ENCODE measurements at regions not wholly inside any gene's neighbourhood (a gene's known extent, or its start where the extent isn't known, plus 50 kb on each side); places are given as distances from the start of the nearest gene placed in this dataset.

DNA sequence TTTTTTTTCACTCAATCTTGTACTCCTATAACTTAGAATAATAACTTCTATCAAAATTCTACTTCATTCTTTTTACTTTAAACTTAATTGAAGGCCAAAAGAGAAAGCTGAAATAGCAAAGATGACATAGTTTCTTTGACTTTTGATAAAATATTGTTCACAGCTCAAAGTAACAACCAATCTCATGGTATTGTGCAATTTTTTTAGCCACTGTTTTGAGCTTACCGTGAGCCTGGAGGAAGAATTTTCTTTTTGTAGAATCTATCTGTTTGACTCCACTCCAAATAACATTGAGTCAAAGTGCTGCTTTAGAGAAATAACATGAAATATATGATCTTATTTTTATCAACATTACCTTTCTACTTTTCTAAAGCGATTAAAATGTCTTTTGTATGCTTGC, 903.9 kb upstream of the FOXG1 start:
- dilution Hi-C loops (cut with MboI; ENCODE audit: extremely low pct_ligation_motif_present, low sequenced_read_pairs), result no loop called here
- no peaks in the 10 kb centered on the region for H3K9me3 ChIP-seq (ENCODE audit: control insufficient read depth, low read depth, low read length)
- DNase-seq (ENCODE audit: low read depth, low spot score), result no peak

DNA sequence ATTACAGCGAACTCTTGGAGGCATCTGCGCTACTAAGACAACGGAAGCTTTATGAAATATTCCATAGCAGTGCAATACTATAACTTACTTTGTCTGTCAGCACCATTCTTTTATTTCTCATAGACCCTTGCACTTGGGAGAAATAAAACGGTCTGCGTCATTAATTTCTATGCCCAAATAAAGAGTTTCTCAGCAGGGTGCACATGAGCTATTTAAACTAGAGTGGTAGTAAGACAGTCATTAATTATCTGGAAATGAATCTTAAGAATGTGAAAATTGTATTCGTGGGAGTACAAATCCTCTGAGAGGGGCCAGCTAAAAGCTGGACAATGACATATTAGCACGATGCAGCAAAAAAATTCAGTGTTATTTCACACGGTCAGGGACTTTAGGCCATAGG, 903.4 kb upstream of the FOXG1 start:
- Histone ChIP-seq H3K9me1 (ENCODE audit: control insufficient read depth, extremely low read depth, insufficient read depth, low read length) (no peaks in the 10 kb centered on the region), H3K79me2 (ENCODE audit: control insufficient read depth, insufficient read depth, low read length) (no peaks in the 10 kb centered on the region), H3K9me3 (ENCODE audit: control insufficient read depth, low read depth, low read length) (no peaks in the 10 kb centered on the region), H2AFZ (ENCODE audit: control insufficient read depth, low read length) (no peak overlapping the region), H3K27ac (ENCODE audit: control insufficient read depth, insufficient read depth, low read length) (no peak overlapping the region), H3K4me2 (ENCODE audit: control insufficient read depth, extremely low read depth, insufficient read depth, low read depth, low read length) (no peak overlapping the region), H4K20me1 (ENCODE audit: control insufficient read depth, extremely low read depth, insufficient read depth, low read length) (no peaks in the 10 kb centered on the region), H3K4me1 (ENCODE audit: control insufficient read depth, extremely low read depth, insufficient read depth, low read length) (no peaks in the 10 kb centered on the region), H3K27me3 (ENCODE audit: control insufficient read depth, extremely low read depth, insufficient read depth, low read length) (no peaks in the 10 kb centered on the region), H3K36me3 (ENCODE audit: control insufficient read depth in 2 of 2, extremely low read depth in 1 of 2, insufficient read depth in 2 of 2, low read length in 2 of 2) (no peaks in the 10 kb centered on the region), H3K4me3 (ENCODE audit: control insufficient read depth in 2 of 3, extremely low read depth in 1 of 3, insufficient read depth in 2 of 3, low read depth in 1 of 3, low read length in 3 of 3) (no peak overlapping the region), H3K9ac (ENCODE audit: control insufficient read depth, extremely low read depth, insufficient read depth, low read length) (no peak overlapping the region)
- FAIRE-seq, result no peak
- DNase-seq (ENCODE audit: low read depth, low spot score), result no peak
- dilution Hi-C loops (cut with MboI; ENCODE audit: extremely low pct_ligation_motif_present, low sequenced_read_pairs), result no loop called here
- TF ChIP-seq, protein P1, sequence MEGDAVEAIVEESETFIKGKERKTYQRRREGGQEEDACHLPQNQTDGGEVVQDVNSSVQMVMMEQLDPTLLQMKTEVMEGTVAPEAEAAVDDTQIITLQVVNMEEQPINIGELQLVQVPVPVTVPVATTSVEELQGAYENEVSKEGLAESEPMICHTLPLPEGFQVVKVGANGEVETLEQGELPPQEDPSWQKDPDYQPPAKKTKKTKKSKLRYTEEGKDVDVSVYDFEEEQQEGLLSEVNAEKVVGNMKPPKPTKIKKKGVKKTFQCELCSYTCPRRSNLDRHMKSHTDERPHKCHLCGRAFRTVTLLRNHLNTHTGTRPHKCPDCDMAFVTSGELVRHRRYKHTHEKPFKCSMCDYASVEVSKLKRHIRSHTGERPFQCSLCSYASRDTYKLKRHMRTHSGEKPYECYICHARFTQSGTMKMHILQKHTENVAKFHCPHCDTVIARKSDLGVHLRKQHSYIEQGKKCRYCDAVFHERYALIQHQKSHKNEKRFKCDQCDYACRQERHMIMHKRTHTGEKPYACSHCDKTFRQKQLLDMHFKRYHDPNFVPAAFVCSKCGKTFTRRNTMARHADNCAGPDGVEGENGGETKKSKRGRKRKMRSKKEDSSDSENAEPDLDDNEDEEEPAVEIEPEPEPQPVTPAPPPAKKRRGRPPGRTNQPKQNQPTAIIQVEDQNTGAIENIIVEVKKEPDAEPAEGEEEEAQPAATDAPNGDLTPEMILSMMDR (optimal IDR thresholded peaks at IDR 0.05 in 1 of 3, IDR thresholded peaks at IDR 0.05 in 1 of 3, conservative IDR thresholded peaks at IDR 0.05 in 1 of 3; ENCODE audit: extremely low read depth in 1 of 3, insufficient read depth in 2 of 3, low read length in 3 of 3), result no peak
- no peak for TF ChIP-seq EZH2 (IDR thresholded peaks at IDR 0.05; ENCODE audit: low read length)

More for the DNA sequence above, 903.9 kb upstream of the FOXG1 start:
- Histone ChIP-seq H4K20me1 (ENCODE audit: control insufficient read depth, extremely low read depth, insufficient read depth, low read length) (no peaks in the 10 kb centered on the region), H3K27me3 (ENCODE audit: control insufficient read depth, extremely low read depth, insufficient read depth, low read length) (no peaks in the 10 kb centered on the region), H3K4me3 (ENCODE audit: control insufficient read depth in 2 of 3, extremely low read depth in 1 of 3, insufficient read depth in 2 of 3, low read depth in 1 of 3, low read length in 3 of 3) (no peak overlapping the region), H3K4me1 (ENCODE audit: control insufficient read depth, extremely low read depth, insufficient read depth, low read length) (no peaks in the 10 kb centered on the region), H3K9me1 (ENCODE audit: control insufficient read depth, extremely low read depth, insufficient read depth, low read length) (no peaks in the 10 kb centered on the region), H3K4me2 (ENCODE audit: control insufficient read depth, extremely low read depth, insufficient read depth, low read depth, low read length) (no peak overlapping the region), H3K9ac (ENCODE audit: control insufficient read depth, extremely low read depth, insufficient read depth, low read length) (no peak overlapping the region), H3K79me2 (ENCODE audit: control insufficient read depth, insufficient read depth, low read length) (no peaks in the 10 kb centered on the region), H2AFZ (ENCODE audit: control insufficient read depth, low read length) (no peak overlapping the region), H3K36me3 (ENCODE audit: control insufficient read depth in 2 of 2, extremely low read depth in 1 of 2, insufficient read depth in 2 of 2, low read length in 2 of 2) (no peaks in the 10 kb centered on the region), H3K27ac (ENCODE audit: control insufficient read depth, insufficient read depth, low read length) (no peak overlapping the region)
- no peak for TF ChIP-seq EZH2 (IDR thresholded peaks at IDR 0.05; ENCODE audit: low read length)
- TF ChIP-seq, protein P1 (optimal IDR thresholded peaks at IDR 0.05 in 1 of 3, IDR thresholded peaks at IDR 0.05 in 1 of 3, conservative IDR thresholded peaks at IDR 0.05 in 1 of 3; ENCODE audit: extremely low read depth in 1 of 3, insufficient read depth in 2 of 3, low read length in 3 of 3), result no peak
- no peak for FAIRE-seq

Data from keratinocyte (primary cell).